GM12878 (cell line): ENCODE measurements at regions not wholly inside any gene's neighbourhood (a gene's known extent, or its start where the extent isn't known, plus 50 kb on each side); places are given as distances from the start of the nearest gene placed in this dataset.

Experiments used
- ATAC-seq: fragments of 200-7000 bp; cut with Tn5 transposase; 3 replicates; pipeline ENCODE4 v1.9.1; 2020; ENCODE audit warnings: mild to moderate bottlenecking, moderate library complexity
- BruUV-seq: library from RNA; stranded (reverse); fragments of 400-500 nt; replicated peaks from 2 replicates; lab custom pipeline; 2021; lab: Mats Ljungman, UMichigan
- CTCF ChIA-PET: fragments of 300-600 bp; sonication (Branson Sonifier 250); formaldehyde crosslinking; extraction: SDS; loops from one replicate; lab custom pipeline; 2021; ENCODE audit warnings: inconsistent platforms; lab: Yijun Ruan, JAX
- POLR2A ChIA-PET: fragments of 350-600 bp; formaldehyde crosslinking; extraction: SDS; loops from one replicate; lab custom pipeline; 2021; ENCODE audit warnings: inconsistent platforms; lab: Charles Lee
- RAD21 ChIA-PET: fragments of 300-600 bp; sonication (Branson Sonifier 250); formaldehyde crosslinking; loops from one replicate; lab custom pipeline; 2023; ENCODE audit warnings: antibody characterized with exemption; ENCODE audit not compliant: unreplicated experiment; lab: Charles Lee
- SMC1A ChIA-PET: fragments of 300-600 bp; sonication (Branson Sonifier 250); formaldehyde crosslinking; loops from one replicate; lab custom pipeline; 2023; ENCODE audit not compliant: unreplicated experiment, uncharacterized antibody; lab: Charles Lee
- DNase-seq: peaks from one replicate; pipeline ENCODE4 v3.0.0-alpha.2; 2011; ENCODE audit warnings: low read depth, low spot score
- FAIRE-seq: peaks from 3 replicates; lab custom pipeline; 2011; peaks lifted over from hg19 to GRCh38; lab: Jason Lieb, UNC
- H2AFZ ChIP-seq: 2 replicates; pipeline ENCODE4 v1.6.0; 2011; ENCODE audit warnings: low read depth, low read length, control low read depth; ENCODE audit not compliant: control insufficient read depth
- H3K27ac ChIP-seq: 2 replicates; pipeline ENCODE4 v1.5.1; 2011; ENCODE audit warnings: control low read depth; ENCODE audit not compliant: control insufficient read depth, insufficient read depth
- H3K27me3 ChIP-seq, 2 experiments: replicated peaks in 1 of 2; 2 replicates each; pipeline versions ENCODE4 v1.6.0 to v1.6.1; 2011; ENCODE audit warnings: low read length in 1 of 2; ENCODE audit not compliant: control insufficient read depth in 2 of 2, insufficient read depth in 2 of 2
- H3K36me3 ChIP-seq, 2 experiments: 2 replicates each; pipeline ENCODE4 v1.5.1; 2011; ENCODE audit warnings: low read length in 1 of 2; ENCODE audit not compliant: control insufficient read depth in 2 of 2, insufficient read depth in 2 of 2
- H3K4me1 ChIP-seq: 2 replicates; pipeline ENCODE4 v1.6.1; 2011; ENCODE audit warnings: mild to moderate bottlenecking, low read length, moderate library complexity, mixed read lengths; ENCODE audit not compliant: control insufficient read depth, insufficient read depth
- H3K4me2 ChIP-seq: 2 replicates; pipeline ENCODE4 v1.6.0; 2011; ENCODE audit warnings: control low read depth; ENCODE audit not compliant: control insufficient read depth, insufficient read depth
- H3K4me3 ChIP-seq: fragments of 200-600 bp; sonication (generic); 2 replicates; pipeline ENCODE4 v1.5.1; 2016
- H3K79me2 ChIP-seq: 2 replicates; pipeline ENCODE4 v1.6.0; 2011; ENCODE audit warnings: low read length; ENCODE audit not compliant: control insufficient read depth, insufficient read depth
- H3K9ac ChIP-seq: 2 replicates; pipeline ENCODE4 v1.8.0; 2011; ENCODE audit warnings: low read length, control low read depth, mixed read lengths; ENCODE audit not compliant: control insufficient read depth, insufficient read depth
- H3K9me3 ChIP-seq: replicated peaks from 3 replicates; pipeline ENCODE4 v1.5.1; 2011; ENCODE audit warnings: mild to moderate bottlenecking, low read length; ENCODE audit not compliant: control insufficient read depth, insufficient read depth
- H4K20me1 ChIP-seq: 2 replicates; pipeline ENCODE4 v1.6.0; 2011; ENCODE audit not compliant: control insufficient read depth, insufficient read depth
- CBX5 ChIP-seq: sonication (generic); IDR thresholded peaks from 2 replicates; pipeline ENCODE4 v1.6.1; 2016; ENCODE audit warnings: low read depth, moderate library complexity, mild to moderate bottlenecking, inconsistent platforms
- CREB1 ChIP-seq: IDR thresholded peaks from 2 replicates; pipeline ENCODE4 v1.6.1; 2012; ENCODE audit warnings: low read depth, mild to moderate bottlenecking, inconsistent platforms
- IKZF1 ChIP-seq: fragments of 450-650 bp; conservative IDR thresholded peaks from 2 replicates; pipeline ENCODE4 v1.6.1; 2017; ENCODE audit warnings: antibody characterized with exemption, mild to moderate bottlenecking
- JUND ChIP-seq: IDR thresholded peaks from 2 replicates; pipeline ENCODE4 v1.6.1; 2012; ENCODE audit warnings: low read depth, mild to moderate bottlenecking, low read length, improper control_type of control experiment, moderate library complexity
- KDM1A ChIP-seq: fragments of 200-600 bp; sonication (generic); IDR thresholded peaks from 2 replicates; pipeline ENCODE4 v1.6.1; 2016; ENCODE audit warnings: borderline replicate concordance
- LARP7 ChIP-seq: fragments of 450-650 bp; IDR thresholded peaks from 2 replicates; pipeline ENCODE4 v1.6.1; 2017; ENCODE audit warnings: mild to moderate bottlenecking
- RAD21 ChIP-seq: IDR thresholded peaks from 2 replicates; pipeline ENCODE4 v1.6.1; 2011; ENCODE audit warnings: mild to moderate bottlenecking, low read depth, low read length, moderate library complexity; ENCODE audit not compliant: insufficient read depth
- SIN3A ChIP-seq: IDR thresholded peaks from 2 replicates; pipeline ENCODE4 v1.6.1; 2012; ENCODE audit warnings: low read depth, low read length, improper control_type of control experiment
- SMAD5 ChIP-seq: IDR thresholded peaks from 2 replicates; pipeline ENCODE4 v1.6.1; 2016; ENCODE audit warnings: antibody characterized with exemption, low read depth
- SMC3 ChIP-seq: IDR thresholded peaks from 2 replicates; pipeline ENCODE4 v1.6.1; 2011; ENCODE audit warnings: low read length, improper control_type of control experiment, borderline replicate concordance
- SREBF2 ChIP-seq: IDR thresholded peaks from 2 replicates; pipeline ENCODE4 v1.6.1; 2012; ENCODE audit warnings: mild to moderate bottlenecking, low read length
- STAT1 ChIP-seq: fragments of 450-650 bp; conservative IDR thresholded peaks from 2 replicates; pipeline ENCODE4 v1.6.1; 2014; ENCODE audit warnings: antibody characterized with exemption, mild to moderate bottlenecking
- YY1 ChIP-seq: IDR thresholded peaks from 2 replicates; pipeline ENCODE4 v1.6.1; 2011; ENCODE audit warnings: low read depth, mild to moderate bottlenecking, low read length
- ZSCAN29 ChIP-seq: fragments of 450-650 bp; IDR thresholded peaks from 2 replicates; pipeline ENCODE4 v1.6.1; 2017; ENCODE audit warnings: mild to moderate bottlenecking, moderate library complexity
- WGBS: methylation state at CpG from one replicate; pipeline ENCODE4 v1.1.6; 2016; ENCODE audit warnings: low lambda C conversion rate; ENCODE audit not compliant: insufficient replicate concordance, insufficient coverage; ENCODE audit errors: missing lambda C conversion rate; 5-methylcytosine and 5-hydroxymethylcytosine counted together
- in situ Hi-C: fragments of 300-500 bp; cut with MboI; formaldehyde crosslinking; loops from 9 replicates; pipeline ENCODE4 v1.14.3; 2018; ENCODE audit warnings: mixed read lengths
- intact Hi-C: fragments of 100-400 bp; cut with micrococcal nuclease; formaldehyde crosslinking; loops from one replicate; pipeline ENCODE4 v1.14.2; 2022; ENCODE audit not compliant: unreplicated experiment
- TF ChIP-seq, protein P1 (sequence below): fragments of 450-650 bp; IDR thresholded peaks from 2 replicates; pipeline ENCODE4 v1.6.1; 2017; ENCODE audit warnings: mild to moderate bottlenecking, moderate library complexity
- TF ChIP-seq, protein P2 (sequence below): fragments of 450-650 bp; IDR thresholded peaks from 2 replicates; pipeline ENCODE4 v1.6.1; 2017; ENCODE audit warnings: mild to moderate bottlenecking, moderate library complexity
- TF ChIP-seq, protein P3 (sequence below): fragments of 450-650 bp; IDR thresholded peaks from 2 replicates; pipeline ENCODE4 v1.6.1; 2017; ENCODE audit warnings: mild to moderate bottlenecking, low read depth, inconsistent platforms; ENCODE audit not compliant: poor library complexity, severe bottlenecking

DNA sequence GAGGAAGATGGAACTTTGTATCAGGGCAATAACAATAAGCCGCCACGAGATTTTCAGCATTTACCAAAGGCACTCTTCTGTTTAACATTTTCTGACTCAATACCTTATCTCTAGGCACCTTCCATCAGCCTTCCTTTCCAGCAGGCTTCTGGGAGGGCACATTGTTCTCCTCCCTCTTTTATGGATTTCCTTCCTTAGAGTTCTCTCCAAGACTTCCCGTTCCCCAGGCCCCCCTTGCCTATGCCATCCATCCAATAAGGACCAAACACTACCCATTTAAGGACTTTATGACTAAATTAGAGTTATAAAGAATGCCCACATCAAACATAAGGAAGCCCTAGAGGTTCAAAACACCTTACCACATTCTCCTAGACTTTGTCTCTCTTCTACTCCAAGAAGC lies 71.0 kb upstream of the ACP3 start:
- 38% methylated on average over 3 of the region's 3 CpGs for WGBS
- no TSS peak for BruUV-seq
- DNase-seq (no peak), FAIRE-seq (no peak), ATAC-seq (no peak)
- H2AFZ ChIP-seq: no peak overlapping the region
- H3K4me1 ChIP-seq: no peaks in the 10 kb centered on the region
- TF ChIP-seq SMC3 (no peak), LARP7 (no peak), JUND (no peak), CBX5 (no peak), IKZF1 (no peak), RAD21 (no peak), KDM1A (no peak), SMAD5 (no peak), YY1 (no peak), ZSCAN29 (no peak), STAT1 (no peak), SREBF2 (no peak), SIN3A (no peak), CREB1 (no peak)
- TF ChIP-seq, protein P1, sequence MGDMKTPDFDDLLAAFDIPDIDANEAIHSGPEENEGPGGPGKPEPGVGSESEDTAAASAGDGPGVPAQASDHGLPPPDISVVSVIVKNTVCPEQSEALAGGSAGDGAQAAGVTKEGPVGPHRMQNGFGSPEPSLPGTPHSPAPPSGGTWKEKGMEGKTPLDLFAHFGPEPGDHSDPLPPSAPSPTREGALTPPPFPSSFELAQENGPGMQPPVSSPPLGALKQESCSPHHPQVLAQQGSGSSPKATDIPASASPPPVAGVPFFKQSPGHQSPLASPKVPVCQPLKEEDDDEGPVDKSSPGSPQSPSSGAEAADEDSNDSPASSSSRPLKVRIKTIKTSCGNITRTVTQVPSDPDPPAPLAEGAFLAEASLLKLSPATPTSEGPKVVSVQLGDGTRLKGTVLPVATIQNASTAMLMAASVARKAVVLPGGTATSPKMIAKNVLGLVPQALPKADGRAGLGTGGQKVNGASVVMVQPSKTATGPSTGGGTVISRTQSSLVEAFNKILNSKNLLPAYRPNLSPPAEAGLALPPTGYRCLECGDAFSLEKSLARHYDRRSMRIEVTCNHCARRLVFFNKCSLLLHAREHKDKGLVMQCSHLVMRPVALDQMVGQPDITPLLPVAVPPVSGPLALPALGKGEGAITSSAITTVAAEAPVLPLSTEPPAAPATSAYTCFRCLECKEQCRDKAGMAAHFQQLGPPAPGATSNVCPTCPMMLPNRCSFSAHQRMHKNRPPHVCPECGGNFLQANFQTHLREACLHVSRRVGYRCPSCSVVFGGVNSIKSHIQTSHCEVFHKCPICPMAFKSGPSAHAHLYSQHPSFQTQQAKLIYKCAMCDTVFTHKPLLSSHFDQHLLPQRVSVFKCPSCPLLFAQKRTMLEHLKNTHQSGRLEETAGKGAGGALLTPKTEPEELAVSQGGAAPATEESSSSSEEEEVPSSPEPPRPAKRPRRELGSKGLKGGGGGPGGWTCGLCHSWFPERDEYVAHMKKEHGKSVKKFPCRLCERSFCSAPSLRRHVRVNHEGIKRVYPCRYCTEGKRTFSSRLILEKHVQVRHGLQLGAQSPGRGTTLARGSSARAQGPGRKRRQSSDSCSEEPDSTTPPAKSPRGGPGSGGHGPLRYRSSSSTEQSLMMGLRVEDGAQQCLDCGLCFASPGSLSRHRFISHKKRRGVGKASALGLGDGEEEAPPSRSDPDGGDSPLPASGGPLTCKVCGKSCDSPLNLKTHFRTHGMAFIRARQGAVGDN: no peak
- TF ChIP-seq, protein P2, sequence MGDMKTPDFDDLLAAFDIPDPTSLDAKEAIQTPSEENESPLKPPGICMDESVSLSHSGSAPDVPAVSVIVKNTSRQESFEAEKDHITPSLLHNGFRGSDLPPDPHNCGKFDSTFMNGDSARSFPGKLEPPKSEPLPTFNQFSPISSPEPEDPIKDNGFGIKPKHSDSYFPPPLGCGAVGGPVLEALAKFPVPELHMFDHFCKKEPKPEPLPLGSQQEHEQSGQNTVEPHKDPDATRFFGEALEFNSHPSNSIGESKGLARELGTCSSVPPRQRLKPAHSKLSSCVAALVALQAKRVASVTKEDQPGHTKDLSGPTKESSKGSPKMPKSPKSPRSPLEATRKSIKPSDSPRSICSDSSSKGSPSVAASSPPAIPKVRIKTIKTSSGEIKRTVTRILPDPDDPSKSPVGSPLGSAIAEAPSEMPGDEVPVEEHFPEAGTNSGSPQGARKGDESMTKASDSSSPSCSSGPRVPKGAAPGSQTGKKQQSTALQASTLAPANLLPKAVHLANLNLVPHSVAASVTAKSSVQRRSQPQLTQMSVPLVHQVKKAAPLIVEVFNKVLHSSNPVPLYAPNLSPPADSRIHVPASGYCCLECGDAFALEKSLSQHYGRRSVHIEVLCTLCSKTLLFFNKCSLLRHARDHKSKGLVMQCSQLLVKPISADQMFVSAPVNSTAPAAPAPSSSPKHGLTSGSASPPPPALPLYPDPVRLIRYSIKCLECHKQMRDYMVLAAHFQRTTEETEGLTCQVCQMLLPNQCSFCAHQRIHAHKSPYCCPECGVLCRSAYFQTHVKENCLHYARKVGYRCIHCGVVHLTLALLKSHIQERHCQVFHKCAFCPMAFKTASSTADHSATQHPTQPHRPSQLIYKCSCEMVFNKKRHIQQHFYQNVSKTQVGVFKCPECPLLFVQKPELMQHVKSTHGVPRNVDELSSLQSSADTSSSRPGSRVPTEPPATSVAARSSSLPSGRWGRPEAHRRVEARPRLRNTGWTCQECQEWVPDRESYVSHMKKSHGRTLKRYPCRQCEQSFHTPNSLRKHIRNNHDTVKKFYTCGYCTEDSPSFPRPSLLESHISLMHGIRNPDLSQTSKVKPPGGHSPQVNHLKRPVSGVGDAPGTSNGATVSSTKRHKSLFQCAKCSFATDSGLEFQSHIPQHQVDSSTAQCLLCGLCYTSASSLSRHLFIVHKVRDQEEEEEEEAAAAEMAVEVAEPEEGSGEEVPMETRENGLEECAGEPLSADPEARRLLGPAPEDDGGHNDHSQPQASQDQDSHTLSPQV: no peak
- TF ChIP-seq, protein P3, sequence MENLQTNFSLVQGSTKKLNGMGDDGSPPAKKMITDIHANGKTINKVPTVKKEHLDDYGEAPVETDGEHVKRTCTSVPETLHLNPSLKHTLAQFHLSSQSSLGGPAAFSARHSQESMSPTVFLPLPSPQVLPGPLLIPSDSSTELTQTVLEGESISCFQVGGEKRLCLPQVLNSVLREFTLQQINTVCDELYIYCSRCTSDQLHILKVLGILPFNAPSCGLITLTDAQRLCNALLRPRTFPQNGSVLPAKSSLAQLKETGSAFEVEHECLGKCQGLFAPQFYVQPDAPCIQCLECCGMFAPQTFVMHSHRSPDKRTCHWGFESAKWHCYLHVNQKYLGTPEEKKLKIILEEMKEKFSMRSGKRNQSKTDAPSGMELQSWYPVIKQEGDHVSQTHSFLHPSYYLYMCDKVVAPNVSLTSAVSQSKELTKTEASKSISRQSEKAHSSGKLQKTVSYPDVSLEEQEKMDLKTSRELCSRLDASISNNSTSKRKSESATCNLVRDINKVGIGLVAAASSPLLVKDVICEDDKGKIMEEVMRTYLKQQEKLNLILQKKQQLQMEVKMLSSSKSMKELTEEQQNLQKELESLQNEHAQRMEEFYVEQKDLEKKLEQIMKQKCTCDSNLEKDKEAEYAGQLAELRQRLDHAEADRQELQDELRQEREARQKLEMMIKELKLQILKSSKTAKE: no peak
- CTCF ChIA-PET: no interaction called here
- H3K9ac ChIP-seq: no peak overlapping the region
- no peaks in the 10 kb centered on the region for H4K20me1 ChIP-seq
- intact Hi-C loops: no loop called here
- no peak overlapping the region for H3K27ac ChIP-seq
- H3K79me2 ChIP-seq: no peaks in the 10 kb centered on the region
- H3K9me3 ChIP-seq: no peaks in the 10 kb centered on the region
- H3K36me3 ChIP-seq: no peaks in the 10 kb centered on the region
- RAD21 ChIA-PET: no interaction called here
- POLR2A ChIA-PET: no interaction called here
- SMC1A ChIA-PET: interaction anchor here (0.7 kb wide), 1 partner anchor 17 kb away, joined by 3 read pairs; no protein-coding TSS in a partner anchor
- in situ Hi-C loops: no loop called here
- no peak overlapping the region for H3K4me3 ChIP-seq
- H3K27me3 ChIP-seq: peaks cover 2 to 6% of the 10 kb centered on the region in 2 experiments; a peak in 2 of 4 replicates
- no peak overlapping the region for H3K4me2 ChIP-seq
